Omental fat pad (tissue), 3 donors: ENCODE measurements at regions not wholly inside any gene's neighbourhood (a gene's known extent, or its start where the extent isn't known, plus 50 kb on each side); places are given as distances from the start of the nearest gene placed in this dataset.

Source experiments
- ATAC-seq: fragments of 150-250 bp; one replicate; pipeline ENCODE4 v1.9.1; 2016; ENCODE audit warnings: mild to moderate bottlenecking, moderate library complexity; ENCODE audit not compliant: low FRiP score
- DNase-seq: peaks from one replicate; pipeline ENCODE4 v3.0.0-alpha.2; 2019; ENCODE audit warnings: low spot score
- TF ChIP-seq, protein P1 (sequence below), 3 donors: fragments of 450-650 bp; IDR thresholded peaks; one replicate each; pipeline ENCODE4 v1.5.1; 2016 to 2017; ENCODE audit warnings: antibody characterized with exemption in 3 of 3, mild to moderate bottlenecking in 3 of 3, moderate library complexity in 2 of 3

DNA sequence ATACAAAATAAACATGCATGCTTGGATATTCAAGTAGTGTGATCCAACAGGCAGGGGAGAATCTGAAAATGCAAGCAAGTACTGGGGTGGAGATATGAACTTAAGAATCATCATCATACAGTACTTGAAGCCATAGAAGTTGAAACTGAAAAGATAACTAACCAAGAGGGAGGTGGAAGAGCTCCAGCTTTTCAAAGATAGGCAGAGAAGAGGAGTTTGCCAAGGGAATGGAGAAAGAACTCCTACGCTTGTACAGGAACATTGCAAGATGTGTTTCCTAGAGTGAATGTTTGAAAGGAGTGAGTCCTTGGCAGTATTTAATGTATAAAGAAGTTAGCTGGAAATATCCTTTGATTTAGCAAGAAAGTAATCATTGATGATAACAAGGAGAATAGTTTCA is 106.2 kb upstream of the FRMPD4 start:
- DNase-seq (no peak), ATAC-seq (peak; percentile 73)

GRCh38 chrX:12034741-12035140 is 103.5 kb upstream of the FRMPD4 start:
- TF ChIP-seq, protein P1, sequence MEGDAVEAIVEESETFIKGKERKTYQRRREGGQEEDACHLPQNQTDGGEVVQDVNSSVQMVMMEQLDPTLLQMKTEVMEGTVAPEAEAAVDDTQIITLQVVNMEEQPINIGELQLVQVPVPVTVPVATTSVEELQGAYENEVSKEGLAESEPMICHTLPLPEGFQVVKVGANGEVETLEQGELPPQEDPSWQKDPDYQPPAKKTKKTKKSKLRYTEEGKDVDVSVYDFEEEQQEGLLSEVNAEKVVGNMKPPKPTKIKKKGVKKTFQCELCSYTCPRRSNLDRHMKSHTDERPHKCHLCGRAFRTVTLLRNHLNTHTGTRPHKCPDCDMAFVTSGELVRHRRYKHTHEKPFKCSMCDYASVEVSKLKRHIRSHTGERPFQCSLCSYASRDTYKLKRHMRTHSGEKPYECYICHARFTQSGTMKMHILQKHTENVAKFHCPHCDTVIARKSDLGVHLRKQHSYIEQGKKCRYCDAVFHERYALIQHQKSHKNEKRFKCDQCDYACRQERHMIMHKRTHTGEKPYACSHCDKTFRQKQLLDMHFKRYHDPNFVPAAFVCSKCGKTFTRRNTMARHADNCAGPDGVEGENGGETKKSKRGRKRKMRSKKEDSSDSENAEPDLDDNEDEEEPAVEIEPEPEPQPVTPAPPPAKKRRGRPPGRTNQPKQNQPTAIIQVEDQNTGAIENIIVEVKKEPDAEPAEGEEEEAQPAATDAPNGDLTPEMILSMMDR (IDR thresholded peaks at IDR 0.05) = no peak
- ATAC-seq (no peak), DNase-seq (no peak)

More for the DNA sequence above, 106.2 kb upstream of the FRMPD4 start:
- TF ChIP-seq, protein P1 (IDR thresholded peaks at IDR 0.05) = no peak

- DNase-seq (no peak), ATAC-seq (no peak)
- TF ChIP-seq, protein P1 (IDR thresholded peaks at IDR 0.05) = no peak
These were observed 95.7 kb upstream of the FRMPD4 start for GRCh38 chrX:12042615-12043014.

DNA sequence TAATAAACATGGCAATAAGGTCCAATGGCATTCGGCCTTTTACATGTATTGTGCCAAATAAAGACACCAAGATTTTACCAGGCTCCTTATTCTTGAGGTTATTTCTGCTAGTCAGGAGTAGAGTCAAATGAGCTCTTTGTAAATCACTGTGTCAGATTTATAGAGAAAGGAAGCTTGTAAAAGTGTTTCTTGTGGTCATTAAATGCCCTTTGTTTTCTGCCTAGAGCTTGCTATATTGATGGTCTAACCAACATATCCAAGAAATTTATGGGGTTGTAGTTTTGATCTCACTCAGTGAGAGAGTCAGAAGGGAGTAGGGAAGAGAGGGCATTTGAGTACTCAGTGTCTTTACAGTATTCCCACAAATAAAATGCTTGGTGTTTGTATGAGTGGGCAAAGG is 86.2 kb upstream of the FRMPD4 start:
- no peak for DNase-seq
- ATAC-seq = no peak
- TF ChIP-seq, protein P1 (IDR thresholded peaks at IDR 0.05) = no peak

GRCh38 chrX:12058087-12058486 is 80.2 kb upstream of the FRMPD4 start:
- no peak for DNase-seq
- ATAC-seq = no peak
- TF ChIP-seq, protein P1 (IDR thresholded peaks at IDR 0.05) = no peak

DNA sequence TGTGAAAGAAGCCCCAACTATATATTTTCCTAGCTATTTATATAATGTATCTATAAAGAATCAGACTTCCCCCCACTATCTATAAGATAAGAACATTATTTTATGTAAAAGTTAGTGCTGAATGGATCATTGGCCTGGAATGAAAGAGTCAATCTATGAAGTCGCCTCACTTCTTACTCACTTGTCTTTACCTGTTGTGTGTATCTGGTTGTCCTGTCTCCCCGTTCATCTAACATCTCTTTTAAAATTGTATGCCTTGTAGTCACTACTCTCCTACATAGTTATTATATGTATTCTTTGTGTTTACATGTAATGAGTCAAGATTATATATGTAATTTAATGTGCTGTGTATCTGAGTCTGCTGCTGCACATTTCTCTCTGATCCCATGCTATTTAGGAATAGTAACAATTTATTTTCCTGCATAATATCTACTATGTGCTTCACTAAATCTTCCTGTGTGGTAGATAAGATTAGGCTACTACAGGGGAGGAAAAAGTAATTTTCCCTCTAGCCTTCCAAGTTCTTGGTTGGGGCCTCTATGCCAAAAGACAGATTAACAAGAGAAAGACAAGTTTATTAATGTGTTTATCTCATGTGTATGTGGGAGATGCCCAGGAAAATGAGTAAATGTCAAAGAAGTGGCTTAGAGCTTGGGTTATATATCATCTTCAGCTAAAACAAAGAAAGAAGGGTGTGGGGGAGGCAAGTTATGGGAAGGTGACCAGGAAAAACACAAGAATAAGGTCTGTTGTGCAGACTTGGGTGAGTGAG is 77.6 kb upstream of the FRMPD4 start:
- no peak for ATAC-seq
- no peak for DNase-seq
- TF ChIP-seq, protein P1 (IDR thresholded peaks at IDR 0.05) = no peak

DNA sequence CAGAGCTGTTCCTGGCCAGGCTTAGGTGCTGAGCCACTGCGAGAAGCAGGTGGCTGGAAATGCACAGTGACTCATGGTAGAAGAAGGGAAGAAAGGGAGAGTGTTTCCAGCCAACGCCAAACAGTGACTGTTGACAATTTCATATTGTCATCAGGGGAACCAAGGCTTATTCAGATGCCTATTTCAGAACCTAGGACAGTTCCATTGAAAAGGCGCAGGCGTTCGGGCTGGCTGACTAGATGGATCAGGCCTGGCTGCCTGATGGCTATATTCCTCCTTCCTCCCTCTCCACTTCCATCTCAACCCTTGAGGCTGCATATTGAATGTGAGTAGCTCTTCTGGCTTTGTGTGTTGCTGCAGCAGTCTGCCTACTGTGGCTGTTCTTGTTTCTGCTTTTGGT is 73.0 kb upstream of the FRMPD4 start:
- DNase-seq (no peak), ATAC-seq (no peak)
- TF ChIP-seq, protein P1 (IDR thresholded peaks at IDR 0.05) = no peak
